K562 (cell line): ENCODE measurements at regions not wholly inside any gene's neighbourhood (a gene's known extent, or its start where the extent isn't known, plus 50 kb on each side); places are given as distances from the start of the nearest gene placed in this dataset.

Experiments used
- ADNP ChIP-seq: fragments of 200-800 bp; sonication (Bioruptor generic); IDR thresholded peaks from 2 replicates; pipeline ENCODE4 v1.6.1; 2016; ENCODE audit warnings: missing genetic modification characterization, missing compliant biosample characterization
- BHLHE40 ChIP-seq: IDR thresholded peaks from 2 replicates; pipeline ENCODE4 v1.6.1; 2011; ENCODE audit warnings: low read length, improper control_type of control experiment
- EHMT2 ChIP-seq: fragments of 450-650 bp; IDR thresholded peaks from 2 replicates; pipeline ENCODE4 v1.6.1; 2018; ENCODE audit warnings: antibody characterized with exemption
- FUS ChIP-seq: fragments of 200-400 bp; formaldehyde crosslinking; optimal IDR thresholded peaks from 2 replicates; pipeline ENCODE3; 2017; ENCODE audit warnings: low read depth, low read length
- MAZ ChIP-seq, 2 experiments: fragments of 450-650 bp in 1 of 2; sonication (generic) in 1 of 2; formaldehyde crosslinking; IDR thresholded peaks in 1 of 2; conservative IDR thresholded peaks in 1 of 2; 2 replicates each; pipeline versions ENCODE4 v1.4.0 to v1.5.0; 2020; ENCODE audit warnings: mild to moderate bottlenecking in 1 of 2, missing genetic modification reagents in 1 of 2
- MITF ChIP-seq: IDR thresholded peaks from 2 replicates; pipeline ENCODE4 v1.6.1; 2014; ENCODE audit warnings: antibody characterized with exemption
- MTA2 ChIP-seq: fragments of 450-650 bp; IDR thresholded peaks from 2 replicates; pipeline ENCODE4 v1.6.1; 2016; ENCODE audit warnings: low read depth
- NCOR1 ChIP-seq: fragments of 450-650 bp; IDR thresholded peaks from 2 replicates; pipeline ENCODE4 v1.6.1; 2016; ENCODE audit warnings: mild to moderate bottlenecking, moderate library complexity
- RCOR1 ChIP-seq, 2 experiments: IDR thresholded peaks; 2 replicates each; pipeline ENCODE4 v1.6.1; 2012; ENCODE audit warnings: low read depth in 2 of 2, low read length in 2 of 2, borderline replicate concordance in 1 of 2, improper control_type of control experiment in 1 of 2
- STAT5B ChIP-seq: fragments of 250-450 bp; sonication (Bioruptor Pico); IDR thresholded peaks from 2 replicates; pipeline ENCODE4 v1.8.0; 2021; ENCODE audit warnings: mild to moderate bottlenecking, inconsistent platforms
- TEAD4 ChIP-seq, 2 experiments: sonication (generic) in 1 of 2; formaldehyde crosslinking in 1 of 2; IDR thresholded peaks; 2 replicates each; pipeline versions ENCODE4 v1.6.1 to v1.8.0; 2012 to 2022; ENCODE audit warnings: borderline replicate concordance in 1 of 2, inconsistent platforms in 1 of 2, low read length in 1 of 2, mild to moderate bottlenecking in 1 of 2, missing genetic modification reagents in 1 of 2
- THAP7 ChIP-seq: fragments of 250-450 bp; sonication (Bioruptor Pico); IDR thresholded peaks from 2 replicates; pipeline ENCODE4 v1.5.0; 2021
- TRIM25 ChIP-seq: fragments of 450-650 bp; IDR thresholded peaks from 2 replicates; pipeline ENCODE4 v1.7.0; 2016; ENCODE audit warnings: borderline replicate concordance
- ZNF395 ChIP-seq: fragments of 200-800 bp; sonication (Bioruptor generic); IDR thresholded peaks from 2 replicates; pipeline ENCODE4 v1.6.1; 2017; ENCODE audit warnings: missing genetic modification characterization, missing compliant biosample characterization
- ZNF398 ChIP-seq: fragments of 250-450 bp; sonication (Bioruptor Pico); IDR thresholded peaks from 2 replicates; pipeline ENCODE4 v1.8.0; 2021; ENCODE audit warnings: moderate library complexity, mild to moderate bottlenecking, inconsistent platforms
- ZNF655 ChIP-seq: fragments of 250-450 bp; sonication (Bioruptor Pico); IDR thresholded peaks from 2 replicates; pipeline ENCODE4 v1.5.0; 2021

- TF ChIP-seq TRIM25 (no peak), NCOR1 (peak; percentile 70), THAP7 (CRISPR knock-in tag) (no peak), BHLHE40 (no peak), TEAD4 (IDR thresholded peaks at IDR 0.05; ENCODE audit: low read length) (peak; percentile 84), TEAD4 (CRISPR knock-in tag; IDR thresholded peaks at IDR 0.05; ENCODE audit: borderline replicate concordance) (no peak), ZNF395 (CRISPR knock-in tag) (0 out of 2 replicates have a peak, but pooled peaks have one; percentile 54), MITF (no peak), ADNP (tag) (peak; percentile 75; the same call in 1 of the 2 replicates), MAZ (CRISPR knock-in tag; conservative IDR thresholded peaks at IDR 0.05 in 1 of 2, IDR thresholded peaks at IDR 0.05 in 1 of 2) (no peak), EHMT2 (no peak), RCOR1 (IDR thresholded peaks at IDR 0.05; ENCODE audit: borderline replicate concordance in 1 of 2, low read depth in 2 of 2, low read length in 2 of 2) (peak in 1 of 2 experiments; percentile 40; a peak in 1 of 4 replicates), ZNF655 (CRISPR knock-in tag) (no peak), STAT5B (CRISPR knock-in tag) (no peak), MTA2 (peak; percentile 80), FUS (no peak), ZNF398 (CRISPR knock-in tag) (no peak)
Measured at GRCh38 chr19:30908262-30908771, 440.9 kb downstream of the TSHZ3 start (continued).
